ENCODE measurements at regions not wholly inside any gene's neighbourhood (a gene's known extent, or its start where the extent isn't known, plus 50 kb on each side); places are given as distances from the start of the nearest gene placed in this dataset.
A peak's percentile ranks its signal among the peaks of the same experiment; 100 is the strongest.

GRCh38 chr4:121510341-121510874 is 129.6 kb upstream of the QRFPR start:
- Histone ChIP-seq H3K9me3 (no peaks in the 10 kb centered on the region), H3K4me1 (replicated peaks) (no peaks in the 10 kb centered on the region), H3K4me3 (no peak overlapping the region), H3K27ac (no peak overlapping the region), H3K27me3 (replicated peaks; ENCODE audit: insufficient read depth) (no peaks in the 10 kb centered on the region), H3K36me3 (no peaks in the 10 kb centered on the region)
- TF ChIP-seq POLR2A (IDR thresholded peaks at IDR 0.05), result no peak
- no peak for TF ChIP-seq CTCF (IDR thresholded peaks at IDR 0.05)
- no peak for TF ChIP-seq POLR2AphosphoS5 (IDR thresholded peaks at IDR 0.05)
- intact Hi-C loops (cut with DNase I), result no loop called here
- no peak for DNase-seq (ENCODE audit: low spot score)
- 84% methylated on average over 2 of the region's 2 CpGs for WGBS

GRCh38 chr4:121485190-121485804 is 104.5 kb upstream of the QRFPR start:
- no peak for TF ChIP-seq POLR2A (IDR thresholded peaks at IDR 0.05)
- TF ChIP-seq POLR2AphosphoS5 (IDR thresholded peaks at IDR 0.05), result no peak
- no peak for TF ChIP-seq CTCF (IDR thresholded peaks at IDR 0.05)
- no peaks in the 10 kb centered on the region for H3K9me3 ChIP-seq
- intact Hi-C loops (cut with DNase I), result no loop called here
- no peaks in the 10 kb centered on the region for H3K4me1 ChIP-seq (replicated peaks)
- H3K27me3 ChIP-seq (replicated peaks; ENCODE audit: insufficient read depth), result no peaks in the 10 kb centered on the region
- no peaks in the 10 kb centered on the region for H3K36me3 ChIP-seq
- no peak overlapping the region for H3K4me3 ChIP-seq
- WGBS, result 79% methylated on average over 4 of the region's 4 CpGs
- no peak for DNase-seq (ENCODE audit: low spot score)
- no peak overlapping the region for H3K27ac ChIP-seq

- Histone ChIP-seq H3K36me3 (no peaks in the 10 kb centered on the region), H3K9me3 (no peaks in the 10 kb centered on the region), H3K4me1 (replicated peaks) (no peaks in the 10 kb centered on the region), H3K27me3 (replicated peaks; ENCODE audit: insufficient read depth) (no peaks in the 10 kb centered on the region), H3K4me3 (no peak overlapping the region), H3K27ac (no peak overlapping the region)
- no peak for DNase-seq (ENCODE audit: low spot score)
- 7% methylated on average over 1 of the region's 1 CpG for WGBS
- intact Hi-C loops (cut with DNase I), result no loop called here
- TF ChIP-seq POLR2A (IDR thresholded peaks at IDR 0.05) (no peak), POLR2AphosphoS5 (IDR thresholded peaks at IDR 0.05) (no peak), CTCF (IDR thresholded peaks at IDR 0.05) (peak in 3 of 4 experiments; percentile 30 to 44 (median 36))
Observed at GRCh38 chr4:121484633-121485032, 103.8 kb upstream of the QRFPR start.

- Histone ChIP-seq H3K4me3 (no peak overlapping the region), H3K27me3 (replicated peaks; ENCODE audit: insufficient read depth) (no peaks in the 10 kb centered on the region), H3K9me3 (no peaks in the 10 kb centered on the region), H3K27ac (no peak overlapping the region), H3K4me1 (replicated peaks) (no peaks in the 10 kb centered on the region), H3K36me3 (no peaks in the 10 kb centered on the region)
- WGBS, result 80% methylated on average over 1 of the region's 1 CpG
- TF ChIP-seq CTCF (IDR thresholded peaks at IDR 0.05) (no peak), POLR2AphosphoS5 (IDR thresholded peaks at IDR 0.05) (no peak), POLR2A (IDR thresholded peaks at IDR 0.05) (no peak)
- DNase-seq (ENCODE audit: low spot score), result no peak
- intact Hi-C loops (cut with DNase I), result no loop called here
Observed at GRCh38 chr4:121479808-121480207, 99.0 kb upstream of the QRFPR start.

GRCh38 chr4:121477480-121477879 is 96.7 kb upstream of the QRFPR start:
- Histone ChIP-seq H3K4me1 (replicated peaks) (no peaks in the 10 kb centered on the region), H3K9me3 (no peaks in the 10 kb centered on the region), H3K27ac (no peak overlapping the region), H3K27me3 (replicated peaks; ENCODE audit: insufficient read depth) (no peaks in the 10 kb centered on the region), H3K36me3 (no peaks in the 10 kb centered on the region), H3K4me3 (no peak overlapping the region)
- WGBS, result 75% methylated on average over 2 of the region's 2 CpGs
- DNase-seq (ENCODE audit: low spot score), result no peak
- intact Hi-C loops (cut with DNase I), result no loop called here
- TF ChIP-seq CTCF (IDR thresholded peaks at IDR 0.05) (no peak), POLR2A (IDR thresholded peaks at IDR 0.05) (no peak), POLR2AphosphoS5 (IDR thresholded peaks at IDR 0.05) (no peak)

Measured in prostate gland (tissue), 2 donors.